GM10248 (cell line): ENCODE measurements at regions not wholly inside any gene's neighbourhood (a gene's known extent, or its start where the extent isn't known, plus 50 kb on each side); places are given as distances from the start of the nearest gene placed in this dataset.

Source experiments
- CTCF ChIA-PET: fragments of 300-600 bp; sonication (Branson Sonifier 250); formaldehyde crosslinking; extraction: SDS; loops from one replicate; lab custom pipeline; 2021; ENCODE audit warnings: antibody characterized with exemption; lab: Yijun Ruan, JAX
- POLR2A ChIA-PET: fragments of 350-650 bp; sonication (Branson Sonifier 250); formaldehyde crosslinking; extraction: SDS; loops from one replicate; lab custom pipeline; 2020; ENCODE audit warnings: antibody characterized with exemption; lab: Yijun Ruan, JAX
- DNase-seq: peaks from one replicate; pipeline ENCODE4 v3.0.0; 2012; ENCODE audit errors: extremely low spot score
- TF ChIP-seq, protein P1 (sequence below): IDR thresholded peaks from 2 replicates; pipeline ENCODE4 v1.5.1; 2012; ENCODE audit warnings: mild to moderate bottlenecking, low read depth; ENCODE audit errors: extremely low read depth, missing control alignments, control extremely low read depth

GRCh38 chr17:79545251-79546005 lies 65.4 kb downstream of the RBFOX3 start:
- POLR2A ChIA-PET, result no interaction called here
- CTCF ChIA-PET, result no interaction called here
- no peak for DNase-seq
- TF ChIP-seq, protein P1, sequence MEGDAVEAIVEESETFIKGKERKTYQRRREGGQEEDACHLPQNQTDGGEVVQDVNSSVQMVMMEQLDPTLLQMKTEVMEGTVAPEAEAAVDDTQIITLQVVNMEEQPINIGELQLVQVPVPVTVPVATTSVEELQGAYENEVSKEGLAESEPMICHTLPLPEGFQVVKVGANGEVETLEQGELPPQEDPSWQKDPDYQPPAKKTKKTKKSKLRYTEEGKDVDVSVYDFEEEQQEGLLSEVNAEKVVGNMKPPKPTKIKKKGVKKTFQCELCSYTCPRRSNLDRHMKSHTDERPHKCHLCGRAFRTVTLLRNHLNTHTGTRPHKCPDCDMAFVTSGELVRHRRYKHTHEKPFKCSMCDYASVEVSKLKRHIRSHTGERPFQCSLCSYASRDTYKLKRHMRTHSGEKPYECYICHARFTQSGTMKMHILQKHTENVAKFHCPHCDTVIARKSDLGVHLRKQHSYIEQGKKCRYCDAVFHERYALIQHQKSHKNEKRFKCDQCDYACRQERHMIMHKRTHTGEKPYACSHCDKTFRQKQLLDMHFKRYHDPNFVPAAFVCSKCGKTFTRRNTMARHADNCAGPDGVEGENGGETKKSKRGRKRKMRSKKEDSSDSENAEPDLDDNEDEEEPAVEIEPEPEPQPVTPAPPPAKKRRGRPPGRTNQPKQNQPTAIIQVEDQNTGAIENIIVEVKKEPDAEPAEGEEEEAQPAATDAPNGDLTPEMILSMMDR, result no peak

DNA sequence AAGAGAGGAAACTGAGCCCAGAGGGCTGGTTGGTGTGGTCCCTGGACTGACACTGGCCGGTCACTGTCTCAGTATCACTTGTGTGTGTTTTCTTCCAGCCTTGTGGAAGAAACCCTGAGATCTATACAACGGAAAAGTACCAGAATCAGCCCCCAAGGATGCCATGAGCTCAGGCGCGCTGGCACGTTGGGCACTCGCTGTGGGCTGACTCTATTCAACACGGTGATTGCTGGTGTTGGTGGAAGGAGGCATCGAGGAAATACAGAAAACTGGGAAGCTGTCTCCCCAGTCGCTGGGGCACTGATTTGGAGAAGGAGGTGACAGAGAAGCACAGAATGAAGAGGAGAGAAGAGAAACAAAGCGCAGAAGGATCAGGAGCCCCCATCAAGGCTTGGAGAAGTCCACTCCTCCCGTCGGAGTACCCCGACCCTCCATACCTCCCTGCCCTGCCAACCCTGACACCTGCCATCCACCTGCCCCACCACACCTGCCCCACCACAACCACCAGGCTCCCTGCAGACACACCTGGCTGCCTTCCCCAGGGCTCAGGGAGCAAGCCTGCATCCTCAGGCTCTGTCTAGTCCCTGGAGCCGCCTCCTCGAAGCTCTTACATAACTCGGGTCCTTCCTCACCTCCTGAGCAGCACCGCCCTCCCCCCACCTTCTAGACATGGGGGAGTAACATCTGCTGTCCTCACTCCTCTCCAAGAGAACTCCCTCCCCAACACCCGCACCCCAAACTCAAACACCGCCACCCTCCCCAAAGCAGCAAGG lies 66.5 kb downstream of the RBFOX3 start:
- DNase-seq, result no peak
- TF ChIP-seq, protein P1, result no peak
- CTCF ChIA-PET, result no interaction called here
- POLR2A ChIA-PET, result no interaction called here

- no peak for DNase-seq
- TF ChIP-seq, protein P1, result no peak
- CTCF ChIA-PET, result no interaction called here
- POLR2A ChIA-PET, result no interaction called here
Observed at GRCh38 chr17:79543531-79543930, 67.3 kb downstream of the RBFOX3 start.

DNA sequence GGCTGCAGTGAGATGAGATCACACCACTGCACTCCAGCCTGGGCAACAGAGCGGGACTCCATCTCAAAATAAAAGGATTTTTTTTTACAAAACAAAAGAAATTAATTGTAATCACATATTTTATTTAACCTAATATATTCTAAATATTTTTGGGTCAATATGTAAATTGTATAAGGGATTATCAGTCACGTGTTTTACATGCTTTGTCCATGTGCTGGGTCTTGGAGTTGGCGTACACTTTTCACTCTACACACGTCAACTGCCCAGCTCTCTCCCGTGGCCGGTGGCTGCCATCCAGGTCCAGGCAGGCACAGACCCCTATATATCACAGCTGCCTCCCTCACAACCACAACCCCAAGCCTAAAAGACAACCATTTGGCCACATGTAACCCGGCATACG lies 68.1 kb downstream of the RBFOX3 start:
- TF ChIP-seq, protein P1, result no peak
- ChIA-PET POLR2A (no interaction called here), CTCF (no interaction called here)
- no peak for DNase-seq

GRCh38 chr17:79541056-79541850 lies 69.6 kb downstream of the RBFOX3 start:
- POLR2A ChIA-PET, result no interaction called here
- DNase-seq, result no peak
- TF ChIP-seq, protein P1, result no peak
- CTCF ChIA-PET, result no interaction called here
